CD4-positive, CD25-positive, alpha-beta regulatory T cell (primary cell): ENCODE measurements at regions not wholly inside any gene's neighbourhood (a gene's known extent, or its start where the extent isn't known, plus 50 kb on each side); places are given as distances from the start of the nearest gene placed in this dataset.

ENCODE experiments used
- ATAC-seq, 2 donors: fragments of 150-1000 bp; cut with Tn5 transposase; one replicate each; pipeline ENCODE4 v1.10.0; 2021; ENCODE audit warnings: low read depth in 2 of 2, moderate number of reproducible peaks in 2 of 2, moderate library complexity in 1 of 2
- DNase-seq, 3 donors: peaks; one replicate each; pipeline versions ENCODE4 v3.0.0 to v3.0.0-alpha.2; 2012 to 2022; ENCODE audit warnings: mixed read lengths in 1 of 3
- H3K27ac ChIP-seq: one replicate; pipeline ENCODE4 v1.7.0; 2013; ENCODE audit warnings: mild to moderate bottlenecking, low read length; ENCODE audit not compliant: insufficient read depth, poor library complexity, severe bottlenecking
- H3K27me3 ChIP-seq: one replicate; pipeline ENCODE4 v1.7.0; 2013; ENCODE audit warnings: low read length; ENCODE audit not compliant: control insufficient read depth, insufficient read depth
- H3K36me3 ChIP-seq: one replicate; pipeline ENCODE4 v1.7.0; 2013; ENCODE audit warnings: mild to moderate bottlenecking, low read length, moderate library complexity; ENCODE audit not compliant: control insufficient read depth, insufficient read depth
- H3K4me1 ChIP-seq: 2 replicates; pipeline ENCODE4 v1.7.0; 2013; ENCODE audit warnings: mild to moderate bottlenecking, low read length; ENCODE audit not compliant: insufficient read depth, control insufficient read depth, poor library complexity, severe bottlenecking
- H3K4me3 ChIP-seq: one replicate; pipeline ENCODE4 v1.7.0; 2013; ENCODE audit warnings: low read depth, mild to moderate bottlenecking, low read length, moderate library complexity
- H3K9me3 ChIP-seq, 2 experiments: 1 replicate in 1 of 2; 2 replicates in 1 of 2; pipeline ENCODE4 v1.7.0; 2013; ENCODE audit warnings: low read length in 2 of 2, mild to moderate bottlenecking in 1 of 2, moderate library complexity in 1 of 2; ENCODE audit not compliant: control insufficient read depth in 2 of 2
- H3K27ac Mint-ChIP-seq, 3 donors: one replicate each; pipeline ENCODE4 v1.8.0; 2020 to 2022; ENCODE audit warnings: mild to moderate bottlenecking in 3 of 3, mixed read lengths in 3 of 3, moderate library complexity in 2 of 3
- H3K27me3 Mint-ChIP-seq: one replicate; pipeline ENCODE4 v1.8.0; 2022; ENCODE audit warnings: mild to moderate bottlenecking, mixed read lengths
- H3K36me3 Mint-ChIP-seq: one replicate; pipeline ENCODE4 v1.8.0; 2020; ENCODE audit warnings: mixed read lengths
- H3K4me1 Mint-ChIP-seq, 4 donors: one replicate each; pipeline ENCODE4 v1.8.0; 2020 to 2022; ENCODE audit warnings: mixed read lengths in 4 of 4, mild to moderate bottlenecking in 1 of 4
- H3K4me3 Mint-ChIP-seq, 4 donors: one replicate each; pipeline ENCODE4 v1.8.0; 2020 to 2022; ENCODE audit warnings: mild to moderate bottlenecking in 4 of 4, mixed read lengths in 4 of 4, moderate library complexity in 3 of 4
- H3K9me3 Mint-ChIP-seq, 7 donors: one replicate each; pipeline ENCODE4 v1.8.0; 2020 to 2022; ENCODE audit warnings: mixed read lengths in 7 of 7, mild to moderate bottlenecking in 3 of 7, moderate library complexity in 2 of 7

- Mint-ChIP-seq H3K4me1 (no peaks in the 10 kb centered on the region), H3K27me3 (no peaks in the 10 kb centered on the region), H3K27ac (no peak overlapping the region), H3K4me3 (no peak overlapping the region), H3K36me3 (no peaks in the 10 kb centered on the region), H3K9me3 (peaks cover 2 to 20% (median 6%) of the 10 kb centered on the region in 7 donors)
- H3K27me3 ChIP-seq = no peaks in the 10 kb centered on the region
- ATAC-seq (no peak), DNase-seq (no peak)
- H3K27ac ChIP-seq = no peak overlapping the region
- H3K9me3 ChIP-seq = no peaks in the 10 kb centered on the region
- no peaks in the 10 kb centered on the region for H3K36me3 ChIP-seq
- no peak overlapping the region for H3K4me3 ChIP-seq
- H3K4me1 ChIP-seq = no peaks in the 10 kb centered on the region
These were observed 724.8 kb downstream of the INHBA start for GRCh38 chr7:40978047-40978446.

- Mint-ChIP-seq H3K36me3 (no peaks in the 10 kb centered on the region), H3K9me3 (peaks cover 0 to 20% (median 6%) of the 10 kb centered on the region in 7 donors), H3K4me3 (no peak overlapping the region), H3K4me1 (no peaks in the 10 kb centered on the region), H3K27me3 (no peaks in the 10 kb centered on the region), H3K27ac (no peak overlapping the region)
- Histone ChIP-seq H3K27ac (no peak overlapping the region), H3K27me3 (no peaks in the 10 kb centered on the region), H3K36me3 (no peaks in the 10 kb centered on the region), H3K9me3 (no peaks in the 10 kb centered on the region), H3K4me1 (no peaks in the 10 kb centered on the region), H3K4me3 (no peak overlapping the region)
- no peak for DNase-seq
- no peak for ATAC-seq
These were observed 725.4 kb downstream of the INHBA start for GRCh38 chr7:40977533-40977932.

- Mint-ChIP-seq H3K9me3 (peaks cover 0 to 18% (median 7%) of the 10 kb centered on the region in 7 donors), H3K27me3 (no peaks in the 10 kb centered on the region), H3K36me3 (no peaks in the 10 kb centered on the region), H3K27ac (no peak overlapping the region), H3K4me3 (no peak overlapping the region), H3K4me1 (no peaks in the 10 kb centered on the region)
- Histone ChIP-seq H3K4me1 (no peaks in the 10 kb centered on the region), H3K9me3 (no peaks in the 10 kb centered on the region), H3K4me3 (no peak overlapping the region), H3K27me3 (no peaks in the 10 kb centered on the region), H3K27ac (no peak overlapping the region), H3K36me3 (no peaks in the 10 kb centered on the region)
- ATAC-seq = no peak
- no peak for DNase-seq
These were observed 730.5 kb downstream of the INHBA start for GRCh38 chr7:40972426-40972825.

GRCh38 chr7:40969641-40970040, 733.2 kb downstream of the INHBA start:
- H3K4me3 Mint-ChIP-seq = peak overlapping the region in 1 of 4 donors; percentile 43
- no peaks in the 10 kb centered on the region for H3K36me3 ChIP-seq
- DNase-seq (no peak), ATAC-seq (no peak)
- no peaks in the 10 kb centered on the region for H3K36me3 Mint-ChIP-seq
- no peaks in the 10 kb centered on the region for H3K4me1 Mint-ChIP-seq
- no peaks in the 10 kb centered on the region for H3K27me3 ChIP-seq
- no peaks in the 10 kb centered on the region for H3K27me3 Mint-ChIP-seq
- H3K4me3 ChIP-seq = no peak overlapping the region
- H3K9me3 ChIP-seq = no peaks in the 10 kb centered on the region
- peaks cover 3 to 20% (median 9%) of the 10 kb centered on the region in 7 donors for H3K9me3 Mint-ChIP-seq
- no peak overlapping the region for H3K27ac Mint-ChIP-seq
- no peak overlapping the region for H3K27ac ChIP-seq
- H3K4me1 ChIP-seq = no peaks in the 10 kb centered on the region

- no peak overlapping the region for H3K27ac ChIP-seq
- no peaks in the 10 kb centered on the region for H3K36me3 ChIP-seq
- Mint-ChIP-seq H3K27me3 (no peaks in the 10 kb centered on the region), H3K4me1 (no peaks in the 10 kb centered on the region), H3K4me3 (no peak overlapping the region), H3K27ac (no peak overlapping the region), H3K9me3 (peaks cover 1 to 13% (median 7%) of the 10 kb centered on the region in 7 donors), H3K36me3 (no peaks in the 10 kb centered on the region)
- H3K4me3 ChIP-seq = no peak overlapping the region
- no peak for DNase-seq
- no peak for ATAC-seq
- H3K27me3 ChIP-seq = no peaks in the 10 kb centered on the region
- no peaks in the 10 kb centered on the region for H3K4me1 ChIP-seq
- H3K9me3 ChIP-seq = no peaks in the 10 kb centered on the region
These were observed 736.2 kb downstream of the INHBA start for GRCh38 chr7:40966693-40967092.

GRCh38 chr7:40965774-40966173, 737.1 kb downstream of the INHBA start:
- Histone ChIP-seq H3K4me1 (no peaks in the 10 kb centered on the region), H3K36me3 (no peaks in the 10 kb centered on the region), H3K27me3 (no peaks in the 10 kb centered on the region), H3K27ac (no peak overlapping the region), H3K4me3 (no peak overlapping the region), H3K9me3 (no peaks in the 10 kb centered on the region)
- Mint-ChIP-seq H3K4me3 (peak overlapping the region in 1 of 4 donors; percentile 11), H3K9me3 (peaks cover 1 to 13% (median 7%) of the 10 kb centered on the region in 7 donors), H3K27ac (no peak overlapping the region), H3K36me3 (no peaks in the 10 kb centered on the region), H3K4me1 (no peaks in the 10 kb centered on the region), H3K27me3 (no peaks in the 10 kb centered on the region)
- ATAC-seq = no peak
- DNase-seq = no peak

GRCh38 chr7:40965016-40965415, 737.9 kb downstream of the INHBA start:
- Mint-ChIP-seq H3K36me3 (no peaks in the 10 kb centered on the region), H3K4me1 (no peaks in the 10 kb centered on the region), H3K4me3 (no peak overlapping the region), H3K9me3 (peaks cover 2 to 10% (median 7%) of the 10 kb centered on the region in 7 donors), H3K27me3 (no peaks in the 10 kb centered on the region), H3K27ac (no peak overlapping the region)
- H3K4me3 ChIP-seq = no peak overlapping the region
- no peaks in the 10 kb centered on the region for H3K4me1 ChIP-seq
- no peak for DNase-seq
- no peaks in the 10 kb centered on the region for H3K36me3 ChIP-seq
- H3K27me3 ChIP-seq = no peaks in the 10 kb centered on the region
- no peak for ATAC-seq
- no peak overlapping the region for H3K27ac ChIP-seq
- no peaks in the 10 kb centered on the region for H3K9me3 ChIP-seq

- no peak overlapping the region for H3K4me3 Mint-ChIP-seq
- peaks cover 2 to 9% (median 4%) of the 10 kb centered on the region in 7 donors for H3K9me3 Mint-ChIP-seq
- H3K27me3 ChIP-seq = no peaks in the 10 kb centered on the region
- no peaks in the 10 kb centered on the region for H3K36me3 Mint-ChIP-seq
- no peaks in the 10 kb centered on the region for H3K27me3 Mint-ChIP-seq
- no peaks in the 10 kb centered on the region for H3K9me3 ChIP-seq
- no peaks in the 10 kb centered on the region for H3K4me1 ChIP-seq
- no peak overlapping the region for H3K4me3 ChIP-seq
- no peak for DNase-seq
- H3K27ac ChIP-seq = no peak overlapping the region
- no peaks in the 10 kb centered on the region for H3K36me3 ChIP-seq
- H3K4me1 Mint-ChIP-seq = no peaks in the 10 kb centered on the region
- H3K27ac Mint-ChIP-seq = no peak overlapping the region
- no peak for ATAC-seq
These were observed 738.3 kb downstream of the INHBA start for GRCh38 chr7:40964610-40965009.
